IMR-90 (cell line): ENCODE measurements at regions not wholly inside any gene's neighbourhood (a gene's known extent, or its start where the extent isn't known, plus 50 kb on each side); places are given as distances from the start of the nearest gene placed in this dataset.

Experiments used
- ATAC-seq: fragments of 200-7000 bp; cut with Tn5 transposase; 2 replicates; pipeline ENCODE4 v1.9.1; 2020; ENCODE audit warnings: low read depth, mild to moderate bottlenecking, moderate library complexity
- BruUV-seq: library from RNA; stranded (reverse); fragments of 400-500 nt; replicated peaks from 2 replicates; lab custom pipeline; 2021; lab: Mats Ljungman, UMichigan
- CTCF ChIA-PET: fragments of 300-600 bp; formaldehyde crosslinking; extraction: SDS; loops from one replicate; lab custom pipeline; 2021; ENCODE audit warnings: antibody characterized with exemption; lab: Yijun Ruan, JAX
- POLR2A ChIA-PET: fragments of 300-600 bp; sonication (Branson Sonifier 250); formaldehyde crosslinking; loops from one replicate; lab custom pipeline; 2022; ENCODE audit warnings: antibody characterized with exemption; ENCODE audit not compliant: unreplicated experiment; lab: Charles Lee
- DNase-seq: peaks from one replicate; pipeline ENCODE4 v3.0.0; 2013
- H2AFZ ChIP-seq: replicated peaks from 2 replicates; pipeline ENCODE3; 2013; ENCODE audit warnings: low read length, mild to moderate bottlenecking; ENCODE audit not compliant: poor library complexity
- H2AK5ac ChIP-seq: 2 replicates; pipeline ENCODE4 v1.6.1; 2013; ENCODE audit warnings: low read depth, low read length, inconsistent platforms
- H2AK9ac ChIP-seq: replicated peaks from 2 replicates; pipeline ENCODE3; 2013; ENCODE audit warnings: mild to moderate bottlenecking, low read depth, low read length, moderate library complexity; ENCODE audit not compliant: poor library complexity
- H2BK120ac ChIP-seq: 2 replicates; pipeline ENCODE4 v1.6.1; 2013; ENCODE audit warnings: low read depth, low read length, inconsistent platforms
- H2BK15ac ChIP-seq: 3 replicates; pipeline ENCODE4 v1.6.1; 2013; ENCODE audit warnings: low read depth, low read length, inconsistent platforms
- H2BK20ac ChIP-seq: 2 replicates; pipeline ENCODE4 v1.6.1; 2013; ENCODE audit warnings: low read depth, mild to moderate bottlenecking, inconsistent platforms, low read length, moderate library complexity
- H2BK5ac ChIP-seq: 2 replicates; pipeline ENCODE4 v1.6.1; 2013; ENCODE audit warnings: mild to moderate bottlenecking, low read depth, low read length, inconsistent platforms; ENCODE audit not compliant: poor library complexity, severe bottlenecking
- H3K14ac ChIP-seq: replicated peaks from 2 replicates; pipeline ENCODE4 v1.6.1; 2013; ENCODE audit warnings: low read depth, low read length, inconsistent platforms
- H3K18ac ChIP-seq: 2 replicates; pipeline ENCODE4 v1.6.1; 2013; ENCODE audit warnings: low read depth, low read length, control low read depth
- H3K23ac ChIP-seq: 2 replicates; pipeline ENCODE4 v1.6.1; 2013; ENCODE audit warnings: low read depth, low read length, inconsistent platforms
- H3K27ac ChIP-seq: 2 replicates; pipeline ENCODE4 v1.5.1; 2013; ENCODE audit warnings: mild to moderate bottlenecking, control low read depth, low read length; ENCODE audit not compliant: insufficient read depth
- H3K27me3 ChIP-seq: 2 replicates; pipeline ENCODE4 v1.6.1; 2013; ENCODE audit warnings: low read length; ENCODE audit not compliant: control insufficient read depth, insufficient read depth
- H3K36me3 ChIP-seq: 2 replicates; pipeline ENCODE4 v1.6.1; 2013; ENCODE audit warnings: low read length, mixed read lengths; ENCODE audit not compliant: control insufficient read depth, insufficient read depth
- H3K4ac ChIP-seq: 2 replicates; pipeline ENCODE4 v1.6.1; 2013; ENCODE audit warnings: low read depth, low read length, inconsistent platforms
- H3K4me1 ChIP-seq: 2 replicates; pipeline ENCODE4 v1.6.1; 2013; ENCODE audit warnings: low read length, mixed read lengths; ENCODE audit not compliant: control insufficient read depth, insufficient read depth
- H3K4me2 ChIP-seq: 2 replicates; pipeline ENCODE4 v1.6.1; 2013; ENCODE audit warnings: low read depth, mild to moderate bottlenecking, control low read depth, low read length, moderate library complexity
- H3K4me3 ChIP-seq: 2 replicates; pipeline ENCODE4 v1.5.1; 2013; ENCODE audit warnings: low read depth, mild to moderate bottlenecking, control low read depth, low read length, moderate library complexity; ENCODE audit not compliant: insufficient read depth
- H3K56ac ChIP-seq: 2 replicates; pipeline ENCODE4 v1.6.1; 2013; ENCODE audit warnings: low read length, inconsistent platforms; ENCODE audit not compliant: insufficient read depth; ENCODE audit errors: extremely low read depth
- H3K79me1 ChIP-seq, 2 experiments: 2 replicates each; pipeline ENCODE4 v1.6.1; 2013; ENCODE audit warnings: low read length in 2 of 2, inconsistent platforms in 1 of 2, low read depth in 1 of 2
- H3K9ac ChIP-seq: 2 replicates; pipeline ENCODE4 v1.6.1; 2013; ENCODE audit warnings: low read depth, low read length, control low read depth
- H3K9me1 ChIP-seq: 2 replicates; pipeline ENCODE4 v1.6.1; 2013; ENCODE audit warnings: low read length, inconsistent platforms; ENCODE audit not compliant: insufficient read depth
- H3K9me3 ChIP-seq: 2 replicates; pipeline ENCODE4 v1.6.1; 2013; ENCODE audit warnings: low read length; ENCODE audit not compliant: control insufficient read depth, insufficient read depth
- H4K20me1 ChIP-seq: 2 replicates; pipeline ENCODE4 v1.6.1; 2013; ENCODE audit warnings: low read length, inconsistent platforms; ENCODE audit not compliant: insufficient read depth
- H4K5ac ChIP-seq: 2 replicates; pipeline ENCODE4 v1.6.1; 2013; ENCODE audit warnings: mild to moderate bottlenecking, low read depth, low read length, control low read depth
- H4K8ac ChIP-seq, 2 experiments: 2 replicates each; pipeline ENCODE4 v1.6.1; 2013; ENCODE audit warnings: low read depth in 2 of 2, low read length in 2 of 2, control low read depth in 1 of 2, inconsistent platforms in 1 of 2
- H4K91ac ChIP-seq: 2 replicates; pipeline ENCODE4 v1.6.1; 2013; ENCODE audit warnings: low read depth, low read length, inconsistent platforms; ENCODE audit not compliant: insufficient read depth
- CEBPB ChIP-seq: IDR thresholded peaks from 2 replicates; pipeline ENCODE4 v1.6.1; 2012; ENCODE audit warnings: low read depth, low read length, improper control_type of control experiment
- CHD1 ChIP-seq: IDR thresholded peaks from 2 replicates; pipeline ENCODE4 v1.6.1; 2012; ENCODE audit warnings: low read depth, low read length, improper control_type of control experiment
- MAZ ChIP-seq: IDR thresholded peaks from 2 replicates; pipeline ENCODE4 v1.6.1; 2012; ENCODE audit warnings: low read depth, mild to moderate bottlenecking, low read length, improper control_type of control experiment, moderate library complexity, borderline replicate concordance
- RAD21 ChIP-seq: IDR thresholded peaks from 2 replicates; pipeline ENCODE4 v1.6.1; 2012; ENCODE audit warnings: low read length, improper control_type of control experiment
- RFX5 ChIP-seq: IDR thresholded peaks from 2 replicates; pipeline ENCODE4 v1.8.0; 2012; ENCODE audit warnings: low read depth, mild to moderate bottlenecking, low read length, moderate library complexity
- SMC3 ChIP-seq: fragments of 150-350 bp; IDR thresholded peaks from 2 replicates; pipeline ENCODE4 v1.6.1; 2016; ENCODE audit warnings: low read depth, mild to moderate bottlenecking, antibody characterized with exemption, low read length, moderate library complexity
- WGBS, 2 experiments: methylation state at CpG; one replicate each; pipeline versions ENCODE4 v1.1.5 to v1.1.7; 2013; ENCODE audit warnings: missing lambda C conversion rate in 2 of 2; ENCODE audit not compliant: insufficient read length in 1 of 2; ENCODE audit errors: extremely low coverage in 2 of 2; 5-methylcytosine and 5-hydroxymethylcytosine counted together
- dilution Hi-C: fragments of 300-500 bp; cut with HindIII; formaldehyde crosslinking; loops from one replicate; pipeline ENCODE4 v1.14.3; 2018; ENCODE audit warnings: low sequenced_read_pairs; ENCODE audit not compliant: unreplicated experiment
- in situ Hi-C: fragments of 300-500 bp; cut with MboI; formaldehyde crosslinking; loops from 3 replicates; pipeline ENCODE4 v1.14.3; 2019; ENCODE audit warnings: low sequenced_read_pairs, inconsistent platforms, mixed read lengths
- intact Hi-C: fragments of 100-400 bp; cut with micrococcal nuclease; formaldehyde crosslinking; loops from 2 replicates; pipeline ENCODE4 v1.10.0; 2022

DNA sequence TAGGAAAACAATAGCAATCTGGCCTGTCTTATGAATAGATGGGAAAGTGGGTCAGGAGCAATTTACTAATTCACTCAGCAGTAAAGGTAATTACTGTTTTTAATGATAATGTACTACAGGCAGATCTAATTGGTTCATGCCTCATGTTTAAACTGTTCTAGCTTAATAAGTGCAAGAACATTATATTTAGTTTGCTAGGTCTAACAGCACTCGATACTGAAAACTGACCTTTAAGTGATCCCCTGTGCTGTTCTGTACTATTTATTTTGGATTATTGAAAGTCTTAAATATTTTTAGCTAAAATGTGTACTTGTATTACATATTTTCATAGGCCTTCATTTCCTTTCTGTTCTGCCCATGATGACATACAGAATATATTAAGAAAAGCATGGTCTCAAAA lies 998.0 kb upstream of the GJE1 start:
- no TSS peak for BruUV-seq
- Histone ChIP-seq H3K4ac (no peak overlapping the region), H2BK5ac (no peak overlapping the region), H4K91ac (no peak overlapping the region), H2AK5ac (no peak overlapping the region), H4K5ac (no peak overlapping the region), H3K9me3 (no peaks in the 10 kb centered on the region), H4K8ac (no peak overlapping the region), H3K4me1 (no peaks in the 10 kb centered on the region; the same call in 1 of the 2 replicates), H3K14ac (no peak overlapping the region), H3K27me3 (no peaks in the 10 kb centered on the region), H3K9me1 (no peaks in the 10 kb centered on the region), H4K20me1 (no peaks in the 10 kb centered on the region), H2BK120ac (no peak overlapping the region), H3K4me2 (no peak overlapping the region), H3K4me3 (no peak overlapping the region), H3K27ac (no peak overlapping the region), H3K18ac (no peak overlapping the region), H3K9ac (no peak overlapping the region), H2BK20ac (no peak overlapping the region), H3K79me1 (no peaks in the 10 kb centered on the region), H3K56ac (no peak overlapping the region), H3K36me3 (no peaks in the 10 kb centered on the region), H2BK15ac (no peak overlapping the region), H2AFZ (no peak overlapping the region), H2AK9ac (no peak overlapping the region), H3K23ac (no peak overlapping the region)
- CTCF ChIA-PET: no interaction called here
- no peak for DNase-seq
- POLR2A ChIA-PET: no interaction called here
- dilution Hi-C loops: no loop called here
- TF ChIP-seq RAD21 (no peak), CHD1 (no peak), MAZ (no peak), SMC3 (no peak), RFX5 (no peak), CEBPB (no peak)
- no peak for ATAC-seq
- intact Hi-C loops: no loop called here
- no CpG with 5 or more reads among the region's 1 CpG for WGBS, 2 experiments
- in situ Hi-C loops: no loop called here
